ENCODE measurements at regions not wholly inside any gene's neighbourhood (a gene's known extent, or its start where the extent isn't known, plus 50 kb on each side); places are given as distances from the start of the nearest gene placed in this dataset.

DNA sequence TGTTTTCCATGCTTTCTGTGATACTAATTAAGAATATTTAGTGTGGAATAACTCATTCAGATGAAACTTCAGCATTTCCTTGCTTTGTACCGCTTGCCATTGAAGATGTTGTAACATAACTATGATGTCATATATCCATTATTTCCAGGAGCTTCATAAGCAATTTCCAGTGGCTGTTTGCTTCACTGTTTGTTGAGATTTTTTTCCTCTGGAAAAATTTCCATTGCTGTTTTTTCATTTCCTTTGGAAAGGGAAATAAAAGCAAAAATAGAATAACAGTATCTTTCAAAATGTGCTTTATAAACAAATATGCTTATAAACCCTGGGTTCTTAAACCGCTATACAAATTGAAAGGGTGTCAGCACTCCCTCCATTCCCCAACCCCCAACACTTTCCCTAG is 319.6 kb upstream of the SEMA6D start:
- DNase-seq (ENCODE audit: low read depth in 6 of 9, low spot score in 9 of 9) = no peak
- H3K36me3 ChIP-seq (ENCODE audit: control insufficient read depth in 2 of 2, insufficient read depth in 2 of 2, low read length in 1 of 2) = no peaks in the 10 kb centered on the region
- H3K9me3 ChIP-seq (ENCODE audit: control insufficient read depth in 2 of 2, insufficient read depth in 1 of 2, low read length in 1 of 2) = no peaks in the 10 kb centered on the region
- H3K4me1 ChIP-seq (ENCODE audit: control insufficient read depth in 2 of 2, insufficient read depth in 2 of 2, low read length in 2 of 2) = no peaks in the 10 kb centered on the region
- H3K27me3 ChIP-seq (ENCODE audit: control insufficient read depth in 2 of 2, insufficient read depth in 1 of 2, low read length in 1 of 2) = no peaks in the 10 kb centered on the region
- 91% methylated on average over 2 of the region's 2 CpGs for WGBS
- H3K27ac ChIP-seq (ENCODE audit: low read depth in 1 of 2, low read length in 1 of 2) = no peak overlapping the region
- H3K4me3 ChIP-seq (ENCODE audit: low read length in 2 of 2) = no peak overlapping the region

DNA sequence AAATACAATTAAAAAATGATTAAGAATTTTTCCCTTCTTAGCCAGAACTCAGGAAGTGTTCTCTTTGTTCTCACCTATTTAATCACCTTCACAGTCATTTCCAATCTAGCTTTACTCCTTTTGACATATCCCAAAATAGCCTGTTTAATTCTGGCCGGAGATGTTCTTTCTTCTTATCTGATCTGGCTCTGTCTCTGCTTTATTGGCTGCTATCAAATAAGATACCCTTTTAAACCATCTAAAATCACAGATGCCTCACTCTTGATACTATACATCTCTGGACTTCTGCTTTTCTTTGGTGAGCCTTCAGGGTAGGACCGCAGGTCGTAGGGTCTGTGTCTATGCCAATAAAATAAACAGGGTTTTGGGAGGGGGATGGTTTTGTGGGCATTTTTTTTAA is 319.2 kb upstream of the SEMA6D start:
- no peaks in the 10 kb centered on the region for H3K36me3 ChIP-seq (ENCODE audit: control insufficient read depth in 2 of 2, insufficient read depth in 2 of 2, low read length in 1 of 2)
- no peak for DNase-seq (ENCODE audit: low read depth in 6 of 9, low spot score in 9 of 9)
- no peak overlapping the region for H3K4me3 ChIP-seq (ENCODE audit: low read length in 2 of 2)
- WGBS = 89% methylated on average over 3 of the region's 3 CpGs
- H3K27ac ChIP-seq (ENCODE audit: low read depth in 1 of 2, low read length in 1 of 2) = no peak overlapping the region
- no peaks in the 10 kb centered on the region for H3K4me1 ChIP-seq (ENCODE audit: control insufficient read depth in 2 of 2, insufficient read depth in 2 of 2, low read length in 2 of 2)
- H3K27me3 ChIP-seq (ENCODE audit: control insufficient read depth in 2 of 2, insufficient read depth in 1 of 2, low read length in 1 of 2) = no peaks in the 10 kb centered on the region
- no peaks in the 10 kb centered on the region for H3K9me3 ChIP-seq (ENCODE audit: control insufficient read depth in 2 of 2, insufficient read depth in 1 of 2, low read length in 1 of 2)

DNA sequence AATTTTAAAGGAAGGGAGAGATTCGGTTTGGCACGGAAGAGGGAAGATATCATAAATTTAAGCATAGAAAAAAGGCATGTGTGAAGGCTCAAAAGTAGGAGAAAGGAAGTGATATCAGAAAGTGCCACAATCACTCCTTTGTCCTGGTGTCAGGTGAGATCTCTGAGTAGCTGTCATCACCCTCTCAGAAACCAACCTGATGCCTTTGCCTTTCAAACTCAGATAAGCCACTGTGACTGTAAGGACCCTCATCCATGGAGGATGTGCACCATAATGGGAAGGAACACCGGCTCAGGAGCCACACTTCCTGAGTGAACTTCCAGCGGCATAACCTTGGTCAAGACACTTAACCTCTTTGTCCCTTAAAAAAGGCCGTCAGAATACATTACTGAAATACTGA is 318.7 kb upstream of the SEMA6D start:
- H3K4me3 ChIP-seq (ENCODE audit: low read length in 2 of 2) = no peak overlapping the region
- H3K36me3 ChIP-seq (ENCODE audit: control insufficient read depth in 2 of 2, insufficient read depth in 2 of 2, low read length in 1 of 2) = no peaks in the 10 kb centered on the region
- no peaks in the 10 kb centered on the region for H3K4me1 ChIP-seq (ENCODE audit: control insufficient read depth in 2 of 2, insufficient read depth in 2 of 2, low read length in 2 of 2)
- no peaks in the 10 kb centered on the region for H3K9me3 ChIP-seq (ENCODE audit: control insufficient read depth in 2 of 2, insufficient read depth in 1 of 2, low read length in 1 of 2)
- H3K27me3 ChIP-seq (ENCODE audit: control insufficient read depth in 2 of 2, insufficient read depth in 1 of 2, low read length in 1 of 2) = no peaks in the 10 kb centered on the region
- no peak for DNase-seq (ENCODE audit: low read depth in 6 of 9, low spot score in 9 of 9)
- WGBS = 83% methylated on average over 5 of the region's 5 CpGs
- no peak overlapping the region for H3K27ac ChIP-seq (ENCODE audit: low read depth in 1 of 2, low read length in 1 of 2)

DNA sequence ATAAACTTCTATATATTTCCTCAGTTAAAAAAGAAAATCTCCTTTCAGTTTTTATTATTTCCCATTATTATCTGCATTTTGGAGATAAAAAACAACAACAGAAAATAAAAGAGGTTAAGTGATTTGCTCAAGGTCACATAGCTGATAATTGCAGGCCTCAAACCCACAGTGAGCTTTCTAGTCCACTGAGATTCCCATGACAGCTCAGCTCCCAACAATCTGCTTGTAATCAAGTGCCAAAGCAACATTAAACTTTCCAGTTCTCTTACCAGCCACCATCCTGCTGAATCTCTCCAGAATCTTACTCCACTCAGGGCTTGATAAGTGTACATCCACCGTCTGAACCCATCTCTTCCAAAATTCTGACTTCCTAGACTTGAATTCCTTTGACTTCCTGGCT is 318.2 kb upstream of the SEMA6D start:
- H3K4me1 ChIP-seq (ENCODE audit: control insufficient read depth in 2 of 2, insufficient read depth in 2 of 2, low read length in 2 of 2) = no peaks in the 10 kb centered on the region
- no peak overlapping the region for H3K27ac ChIP-seq (ENCODE audit: low read depth in 1 of 2, low read length in 1 of 2)
- WGBS = 93% methylated on average over 1 of the region's 1 CpG
- H3K27me3 ChIP-seq (ENCODE audit: control insufficient read depth in 2 of 2, insufficient read depth in 1 of 2, low read length in 1 of 2) = no peaks in the 10 kb centered on the region
- H3K36me3 ChIP-seq (ENCODE audit: control insufficient read depth in 2 of 2, insufficient read depth in 2 of 2, low read length in 1 of 2) = no peaks in the 10 kb centered on the region
- DNase-seq (ENCODE audit: low read depth in 6 of 9, low spot score in 9 of 9) = no peak
- H3K4me3 ChIP-seq (ENCODE audit: low read length in 2 of 2) = no peak overlapping the region
- H3K9me3 ChIP-seq (ENCODE audit: control insufficient read depth in 2 of 2, insufficient read depth in 1 of 2, low read length in 1 of 2) = no peaks in the 10 kb centered on the region

DNA sequence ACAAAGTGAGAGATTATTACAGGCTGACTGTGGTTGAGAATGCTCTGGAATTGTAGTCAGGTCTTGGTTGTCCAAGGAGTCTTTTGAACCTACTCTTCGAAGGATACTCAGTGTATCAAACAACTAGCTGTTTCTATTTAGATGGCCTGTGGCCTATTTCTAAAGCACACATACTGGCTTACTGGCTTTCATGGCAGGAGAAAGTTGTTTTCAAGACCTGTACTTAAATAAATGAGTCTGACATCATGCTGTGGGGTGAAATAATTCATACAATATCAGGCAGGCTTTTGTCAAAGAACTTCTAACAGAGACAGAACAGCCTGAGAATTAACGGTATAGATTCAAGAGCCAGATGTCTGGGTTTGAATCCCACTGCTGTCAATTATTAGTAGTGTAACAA is 316.7 kb upstream of the SEMA6D start:
- Histone ChIP-seq H3K9me3 (ENCODE audit: control insufficient read depth in 2 of 2, insufficient read depth in 1 of 2, low read length in 1 of 2) (no peaks in the 10 kb centered on the region), H3K27ac (ENCODE audit: low read depth in 1 of 2, low read length in 1 of 2) (no peak overlapping the region), H3K4me1 (ENCODE audit: control insufficient read depth in 2 of 2, insufficient read depth in 2 of 2, low read length in 2 of 2) (no peaks in the 10 kb centered on the region), H3K27me3 (ENCODE audit: control insufficient read depth in 2 of 2, insufficient read depth in 1 of 2, low read length in 1 of 2) (no peaks in the 10 kb centered on the region), H3K4me3 (ENCODE audit: low read length in 2 of 2) (no peak overlapping the region), H3K36me3 (ENCODE audit: control insufficient read depth in 2 of 2, insufficient read depth in 2 of 2, low read length in 1 of 2) (no peaks in the 10 kb centered on the region)
- DNase-seq (ENCODE audit: low read depth in 6 of 9, low spot score in 9 of 9) = no peak
- 93% methylated on average over 2 of the region's 2 CpGs for WGBS

DNA sequence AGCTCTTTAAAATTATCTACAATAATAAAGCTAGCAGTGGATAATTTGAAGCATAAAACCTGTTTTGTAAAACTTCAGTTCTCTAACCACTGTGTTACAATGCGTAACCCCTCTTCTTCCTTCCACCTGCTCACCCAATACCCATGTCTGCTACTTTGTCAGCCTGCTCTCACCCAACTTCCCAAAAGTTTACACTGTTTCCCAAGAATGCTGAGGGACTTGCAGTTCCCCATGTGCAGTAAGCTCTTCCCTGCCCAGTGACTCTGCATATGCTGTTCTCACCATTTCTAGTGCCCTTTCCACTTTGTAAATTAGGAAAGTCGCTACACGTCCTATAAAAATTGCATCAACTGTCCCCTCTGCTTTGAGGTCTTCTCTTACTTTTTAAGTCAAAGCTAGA is 315.9 kb upstream of the SEMA6D start:
- Histone ChIP-seq H3K27me3 (ENCODE audit: control insufficient read depth in 2 of 2, insufficient read depth in 1 of 2, low read length in 1 of 2) (no peaks in the 10 kb centered on the region), H3K27ac (ENCODE audit: low read depth in 1 of 2, low read length in 1 of 2) (no peak overlapping the region), H3K4me3 (ENCODE audit: low read length in 2 of 2) (no peak overlapping the region), H3K4me1 (ENCODE audit: control insufficient read depth in 2 of 2, insufficient read depth in 2 of 2, low read length in 2 of 2) (no peaks in the 10 kb centered on the region), H3K36me3 (ENCODE audit: control insufficient read depth in 2 of 2, insufficient read depth in 2 of 2, low read length in 1 of 2) (no peaks in the 10 kb centered on the region), H3K9me3 (ENCODE audit: control insufficient read depth in 2 of 2, insufficient read depth in 1 of 2, low read length in 1 of 2) (no peaks in the 10 kb centered on the region)
- DNase-seq (ENCODE audit: low read depth in 6 of 9, low spot score in 9 of 9) = no peak
- WGBS = 97% methylated on average over 3 of the region's 3 CpGs

DNA sequence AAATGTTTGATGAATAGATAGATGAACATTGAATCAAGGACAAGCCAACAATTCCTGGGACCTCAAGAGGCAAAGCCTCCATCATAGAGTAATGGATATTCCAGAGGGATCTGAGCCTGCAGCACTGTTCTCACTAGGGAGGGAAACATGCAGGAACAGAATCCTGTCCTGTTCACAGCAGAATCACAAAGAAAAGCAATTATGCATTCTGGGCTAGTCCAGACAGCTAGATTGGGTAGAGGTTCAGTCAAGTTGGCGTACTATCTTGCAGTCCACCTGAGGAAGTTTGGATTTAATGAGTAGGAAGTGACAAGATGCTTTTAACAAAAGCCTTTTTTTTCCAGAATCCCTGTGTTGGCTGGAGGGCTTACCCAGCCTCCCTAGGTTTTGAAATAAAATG is 314.5 kb upstream of the SEMA6D start:
- WGBS = 95% methylated on average over 1 of the region's 1 CpG
- H3K9me3 ChIP-seq (ENCODE audit: control insufficient read depth in 2 of 2, insufficient read depth in 1 of 2, low read length in 1 of 2) = no peaks in the 10 kb centered on the region
- H3K27me3 ChIP-seq (ENCODE audit: control insufficient read depth in 2 of 2, insufficient read depth in 1 of 2, low read length in 1 of 2) = no peaks in the 10 kb centered on the region
- no peaks in the 10 kb centered on the region for H3K36me3 ChIP-seq (ENCODE audit: control insufficient read depth in 2 of 2, insufficient read depth in 2 of 2, low read length in 1 of 2)
- H3K4me1 ChIP-seq (ENCODE audit: control insufficient read depth in 2 of 2, insufficient read depth in 2 of 2, low read length in 2 of 2) = no peaks in the 10 kb centered on the region
- no peak for DNase-seq (ENCODE audit: low read depth in 6 of 9, low spot score in 9 of 9)
- H3K27ac ChIP-seq (ENCODE audit: low read depth in 1 of 2, low read length in 1 of 2) = no peak overlapping the region
- H3K4me3 ChIP-seq (ENCODE audit: low read length in 2 of 2) = no peak overlapping the region

DNA sequence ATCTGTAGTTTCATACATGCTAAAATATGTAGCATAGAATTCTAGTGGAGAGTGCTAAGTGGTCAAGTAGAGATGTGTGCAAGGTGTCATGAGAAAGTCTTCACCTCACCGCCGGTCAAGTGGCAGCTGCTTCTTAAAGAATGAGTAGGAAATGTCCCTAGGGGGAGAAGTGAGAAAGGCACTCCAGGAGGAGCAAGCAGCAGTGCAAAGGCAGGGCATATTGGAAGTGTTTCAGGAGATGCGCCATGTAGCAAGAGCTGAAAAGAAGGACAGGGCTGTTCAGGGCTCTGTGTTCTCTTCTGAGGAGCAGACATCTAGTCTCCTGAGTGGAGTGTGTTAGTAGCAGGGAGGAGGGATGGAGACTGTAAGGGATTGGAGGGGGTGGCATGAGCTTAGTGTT is 312.4 kb upstream of the SEMA6D start:
- Histone ChIP-seq H3K27me3 (ENCODE audit: control insufficient read depth in 2 of 2, insufficient read depth in 1 of 2, low read length in 1 of 2) (no peaks in the 10 kb centered on the region), H3K4me1 (ENCODE audit: control insufficient read depth in 2 of 2, insufficient read depth in 2 of 2, low read length in 2 of 2) (no peaks in the 10 kb centered on the region), H3K4me3 (ENCODE audit: low read length in 2 of 2) (no peak overlapping the region), H3K9me3 (ENCODE audit: control insufficient read depth in 2 of 2, insufficient read depth in 1 of 2, low read length in 1 of 2) (no peaks in the 10 kb centered on the region), H3K27ac (ENCODE audit: low read depth in 1 of 2, low read length in 1 of 2) (no peak overlapping the region), H3K36me3 (ENCODE audit: control insufficient read depth in 2 of 2, insufficient read depth in 2 of 2, low read length in 1 of 2) (no peaks in the 10 kb centered on the region)
- no peak for DNase-seq (ENCODE audit: low read depth in 6 of 9, low spot score in 9 of 9)
- 94% methylated on average over 3 of the region's 3 CpGs for whole genome bisulfite sequencing

DNA sequence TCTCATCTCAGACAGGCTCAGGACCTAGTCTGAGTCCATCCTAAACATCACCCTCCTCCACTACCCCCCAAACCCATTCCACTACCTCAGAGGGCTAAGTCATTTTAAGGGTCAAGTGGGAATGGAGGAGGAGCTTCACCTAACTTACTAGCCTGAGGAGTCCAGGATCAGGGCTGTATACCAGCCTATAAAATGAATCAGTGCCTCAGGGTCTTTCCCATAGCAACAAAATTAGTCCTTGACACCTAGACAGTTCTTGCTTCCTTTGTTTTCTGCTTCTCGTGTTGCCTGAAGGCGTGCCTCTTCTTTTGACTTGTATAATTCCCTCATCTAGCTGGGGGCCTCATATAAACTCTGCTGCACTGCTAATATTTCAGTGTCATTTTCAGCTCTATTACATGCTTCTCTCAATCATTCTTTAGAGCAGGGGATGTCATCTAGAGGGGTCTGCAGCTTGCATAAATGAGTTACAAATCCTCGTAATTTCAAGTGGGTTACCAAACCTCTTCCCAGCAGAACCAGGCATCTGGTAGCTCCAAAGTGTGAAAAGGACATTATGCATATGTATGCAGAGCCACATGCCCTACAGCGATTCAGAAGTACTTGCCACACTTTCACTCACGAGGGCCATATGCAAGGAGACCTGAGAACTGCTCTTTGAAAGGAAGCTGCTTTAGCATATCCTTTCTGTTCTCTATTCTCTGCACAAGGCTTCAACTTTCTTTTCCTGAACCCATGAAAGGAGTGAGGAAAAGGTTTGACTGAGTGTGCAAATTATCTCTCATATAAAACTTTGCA is 311.7 kb upstream of the SEMA6D start:
- Histone ChIP-seq H3K27ac (ENCODE audit: low read depth in 1 of 2, low read length in 1 of 2) (no peak overlapping the region), H3K4me3 (ENCODE audit: low read length in 2 of 2) (no peak overlapping the region), H3K9me3 (ENCODE audit: control insufficient read depth in 2 of 2, insufficient read depth in 1 of 2, low read length in 1 of 2) (no peaks in the 10 kb centered on the region), H3K27me3 (ENCODE audit: control insufficient read depth in 2 of 2, insufficient read depth in 1 of 2, low read length in 1 of 2) (no peaks in the 10 kb centered on the region), H3K36me3 (ENCODE audit: control insufficient read depth in 2 of 2, insufficient read depth in 2 of 2, low read length in 1 of 2) (no peaks in the 10 kb centered on the region), H3K4me1 (ENCODE audit: control insufficient read depth in 2 of 2, insufficient read depth in 2 of 2, low read length in 2 of 2) (no peaks in the 10 kb centered on the region)
- DNase-seq (ENCODE audit: low read depth in 6 of 9, low spot score in 9 of 9) = no peak
- 82% methylated on average over 5 of the region's 5 CpGs for WGBS

All from thymus (tissue), 11 donors.